ENCODE measurements at regions not wholly inside any gene's neighbourhood (a gene's known extent, or its start where the extent isn't known, plus 50 kb on each side); places are given as distances from the start of the nearest gene placed in this dataset.

DNA sequence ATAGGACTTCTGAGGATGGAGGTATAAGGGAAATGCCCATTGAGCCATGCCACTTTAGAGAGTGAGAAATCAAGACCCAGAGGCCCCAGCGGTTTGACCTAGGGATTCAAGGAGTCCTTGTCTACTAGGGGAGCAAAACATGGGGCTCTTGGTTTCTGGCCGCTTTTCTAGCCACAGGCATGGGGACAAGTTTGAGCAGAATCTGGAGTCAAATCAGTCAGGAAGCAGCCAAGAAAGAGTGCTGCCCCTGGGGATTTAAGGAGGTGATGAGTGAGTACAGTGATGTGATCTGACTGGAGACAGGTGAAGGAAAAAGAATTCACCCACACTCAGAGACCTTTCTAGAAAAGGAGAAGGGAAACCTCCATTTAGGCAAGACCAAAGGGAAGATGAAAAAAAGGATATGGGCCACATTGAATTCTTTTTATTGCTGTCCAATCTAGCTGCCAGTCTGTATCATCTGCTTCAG, 244.0 kb upstream of the TBC1D5 start:
- Histone ChIP-seq H3K4me3 (ENCODE audit: control insufficient read depth in 2 of 3, extremely low read depth in 1 of 3, insufficient read depth in 2 of 3, low read depth in 1 of 3, low read length in 3 of 3) (no peak overlapping the region), H3K27me3 (ENCODE audit: control insufficient read depth, extremely low read depth, insufficient read depth, low read length) (no peaks in the 10 kb centered on the region), H3K9ac (ENCODE audit: control insufficient read depth, extremely low read depth, insufficient read depth, low read length) (no peak overlapping the region), H3K4me1 (ENCODE audit: control insufficient read depth, extremely low read depth, insufficient read depth, low read length) (peaks cover 7% of the 10 kb centered on the region), H3K9me3 (ENCODE audit: control insufficient read depth, low read depth, low read length) (no peaks in the 10 kb centered on the region), H3K27ac (ENCODE audit: control insufficient read depth, insufficient read depth, low read length) (no peak overlapping the region), H3K79me2 (ENCODE audit: control insufficient read depth, insufficient read depth, low read length) (no peaks in the 10 kb centered on the region), H4K20me1 (ENCODE audit: control insufficient read depth, extremely low read depth, insufficient read depth, low read length) (no peaks in the 10 kb centered on the region), H2AFZ (ENCODE audit: control insufficient read depth, low read length) (no peak overlapping the region), H3K9me1 (ENCODE audit: control insufficient read depth, extremely low read depth, insufficient read depth, low read length) (no peaks in the 10 kb centered on the region), H3K4me2 (ENCODE audit: control insufficient read depth, extremely low read depth, insufficient read depth, low read depth, low read length) (no peak overlapping the region), H3K36me3 (ENCODE audit: control insufficient read depth in 2 of 2, extremely low read depth in 1 of 2, insufficient read depth in 2 of 2, low read length in 2 of 2) (no peaks in the 10 kb centered on the region)
- dilution Hi-C loops (cut with MboI; ENCODE audit: extremely low pct_ligation_motif_present, low sequenced_read_pairs) = no loop called here
- DNase-seq (ENCODE audit: low read depth, low spot score) (no peak), FAIRE-seq (no peak)
- TF ChIP-seq EZH2 (IDR thresholded peaks at IDR 0.05; ENCODE audit: low read length) = no peak
- TF ChIP-seq, protein P1, sequence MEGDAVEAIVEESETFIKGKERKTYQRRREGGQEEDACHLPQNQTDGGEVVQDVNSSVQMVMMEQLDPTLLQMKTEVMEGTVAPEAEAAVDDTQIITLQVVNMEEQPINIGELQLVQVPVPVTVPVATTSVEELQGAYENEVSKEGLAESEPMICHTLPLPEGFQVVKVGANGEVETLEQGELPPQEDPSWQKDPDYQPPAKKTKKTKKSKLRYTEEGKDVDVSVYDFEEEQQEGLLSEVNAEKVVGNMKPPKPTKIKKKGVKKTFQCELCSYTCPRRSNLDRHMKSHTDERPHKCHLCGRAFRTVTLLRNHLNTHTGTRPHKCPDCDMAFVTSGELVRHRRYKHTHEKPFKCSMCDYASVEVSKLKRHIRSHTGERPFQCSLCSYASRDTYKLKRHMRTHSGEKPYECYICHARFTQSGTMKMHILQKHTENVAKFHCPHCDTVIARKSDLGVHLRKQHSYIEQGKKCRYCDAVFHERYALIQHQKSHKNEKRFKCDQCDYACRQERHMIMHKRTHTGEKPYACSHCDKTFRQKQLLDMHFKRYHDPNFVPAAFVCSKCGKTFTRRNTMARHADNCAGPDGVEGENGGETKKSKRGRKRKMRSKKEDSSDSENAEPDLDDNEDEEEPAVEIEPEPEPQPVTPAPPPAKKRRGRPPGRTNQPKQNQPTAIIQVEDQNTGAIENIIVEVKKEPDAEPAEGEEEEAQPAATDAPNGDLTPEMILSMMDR (optimal IDR thresholded peaks at IDR 0.05 in 1 of 3, IDR thresholded peaks at IDR 0.05 in 1 of 3, conservative IDR thresholded peaks at IDR 0.05 in 1 of 3; ENCODE audit: extremely low read depth in 1 of 3, insufficient read depth in 2 of 3, low read length in 3 of 3) = no peak

DNA sequence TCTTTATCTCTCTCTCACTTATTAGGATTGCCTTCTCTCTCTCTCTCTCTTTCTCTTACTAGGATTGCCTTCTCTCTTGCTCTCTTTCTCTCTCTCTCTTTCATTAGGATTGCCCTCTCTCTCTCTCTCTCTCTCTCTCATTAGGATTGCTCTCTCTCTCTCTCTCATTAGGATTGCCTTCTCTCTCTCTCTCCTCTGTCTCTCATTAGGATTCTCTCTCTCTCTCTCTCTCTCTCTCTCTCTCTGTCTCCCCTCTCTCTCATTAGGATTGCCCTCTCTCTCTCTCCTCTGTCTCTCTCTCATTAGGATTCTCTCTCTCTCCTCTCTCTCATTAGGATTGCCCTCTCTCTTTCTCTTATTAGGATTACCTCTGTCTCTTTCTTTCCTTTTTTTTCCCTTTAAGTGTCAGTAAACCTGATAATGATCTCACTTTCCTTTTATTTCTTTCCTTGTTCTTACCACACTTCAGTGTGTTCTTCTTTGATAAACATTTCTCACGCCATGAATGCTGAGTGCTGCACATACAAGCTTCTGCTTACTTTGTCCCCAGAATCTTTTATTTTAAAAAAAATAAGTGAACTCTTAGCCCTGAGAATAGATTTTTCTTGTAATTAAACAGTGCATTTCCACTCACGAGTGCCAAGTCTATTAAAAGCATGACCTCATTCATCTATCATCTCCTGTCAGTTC, 243.4 kb upstream of the TBC1D5 start:
- Histone ChIP-seq H3K4me1 (ENCODE audit: control insufficient read depth, extremely low read depth, insufficient read depth, low read length) (peaks cover 7% of the 10 kb centered on the region), H4K20me1 (ENCODE audit: control insufficient read depth, extremely low read depth, insufficient read depth, low read length) (no peaks in the 10 kb centered on the region), H3K9me1 (ENCODE audit: control insufficient read depth, extremely low read depth, insufficient read depth, low read length) (no peaks in the 10 kb centered on the region), H3K9me3 (ENCODE audit: control insufficient read depth, low read depth, low read length) (no peaks in the 10 kb centered on the region), H3K4me2 (ENCODE audit: control insufficient read depth, extremely low read depth, insufficient read depth, low read depth, low read length) (no peak overlapping the region), H3K36me3 (ENCODE audit: control insufficient read depth in 2 of 2, extremely low read depth in 1 of 2, insufficient read depth in 2 of 2, low read length in 2 of 2) (no peaks in the 10 kb centered on the region), H3K79me2 (ENCODE audit: control insufficient read depth, insufficient read depth, low read length) (no peaks in the 10 kb centered on the region), H3K9ac (ENCODE audit: control insufficient read depth, extremely low read depth, insufficient read depth, low read length) (no peak overlapping the region), H3K27ac (ENCODE audit: control insufficient read depth, insufficient read depth, low read length) (no peak overlapping the region), H2AFZ (ENCODE audit: control insufficient read depth, low read length) (no peak overlapping the region), H3K27me3 (ENCODE audit: control insufficient read depth, extremely low read depth, insufficient read depth, low read length) (no peaks in the 10 kb centered on the region), H3K4me3 (ENCODE audit: control insufficient read depth in 2 of 3, extremely low read depth in 1 of 3, insufficient read depth in 2 of 3, low read depth in 1 of 3, low read length in 3 of 3) (no peak overlapping the region)
- TF ChIP-seq, protein P1 (optimal IDR thresholded peaks at IDR 0.05 in 1 of 3, IDR thresholded peaks at IDR 0.05 in 1 of 3, conservative IDR thresholded peaks at IDR 0.05 in 1 of 3; ENCODE audit: extremely low read depth in 1 of 3, insufficient read depth in 2 of 3, low read length in 3 of 3) = no peak
- no peak for TF ChIP-seq EZH2 (IDR thresholded peaks at IDR 0.05; ENCODE audit: low read length)
- dilution Hi-C loops (cut with MboI; ENCODE audit: extremely low pct_ligation_motif_present, low sequenced_read_pairs) = no loop called here
- FAIRE-seq (peak; percentile 17), DNase-seq (ENCODE audit: low read depth, low spot score) (no peak)
